ENCODE measurements at regions not wholly inside any gene's neighbourhood (a gene's known extent, or its start where the extent isn't known, plus 50 kb on each side); places are given as distances from the start of the nearest gene placed in this dataset.

DNA sequence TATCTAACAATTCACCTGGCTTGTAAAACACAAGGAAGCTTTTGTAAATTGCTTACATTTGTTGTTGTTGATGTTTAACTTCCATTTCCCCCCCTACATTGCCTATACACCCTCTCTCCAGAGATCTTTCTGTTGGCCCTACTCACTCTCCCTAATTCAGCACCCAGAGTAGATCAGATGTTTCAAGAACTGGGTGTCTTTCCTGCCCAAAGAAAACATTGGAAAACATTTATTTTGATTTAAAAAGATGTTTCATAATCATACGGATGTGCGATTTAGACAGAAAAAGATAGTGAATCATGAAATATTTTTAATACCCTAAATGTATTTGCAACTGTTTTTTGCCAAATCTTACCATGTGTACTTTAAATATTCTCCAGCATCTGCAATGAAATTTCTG is 446.4 kb upstream of the RGS6 start:
- Histone ChIP-seq H3K4me3 (ENCODE audit: low read depth in 1 of 3, low read length in 3 of 3) (no peak overlapping the region), H3K9ac (ENCODE audit: low read depth in 1 of 2, low read length in 2 of 2) (no peak overlapping the region), H3K27ac (ENCODE audit: low read depth in 1 of 2, low read length in 2 of 2) (no peak overlapping the region), H3K9me3 (ENCODE audit: control insufficient read depth in 4 of 4, low read length in 3 of 4) (no peaks in the 10 kb centered on the region), H3K36me3 (ENCODE audit: control insufficient read depth in 4 of 4, insufficient read depth in 3 of 4, low read depth in 1 of 4, low read length in 3 of 4) (no peaks in the 10 kb centered on the region), H3K4me1 (ENCODE audit: control insufficient read depth in 4 of 4, insufficient read depth in 4 of 4, low read length in 3 of 4) (no peaks in the 10 kb centered on the region), H3K27me3 (ENCODE audit: control insufficient read depth in 4 of 4, insufficient read depth in 4 of 4, low read length in 3 of 4) (no peaks in the 10 kb centered on the region)
- 97% methylated on average over 2 of the region's 2 CpGs for WGBS
- no peak for DNase-seq (ENCODE audit: low spot score)
- no peak for TF ChIP-seq YY1 (IDR thresholded peaks at IDR 0.05)
- no peak for TF ChIP-seq RXRA (IDR thresholded peaks at IDR 0.05)
- no peak for TF ChIP-seq FOXA1 (IDR thresholded peaks at IDR 0.05)
- TF ChIP-seq TAF1 (conservative IDR thresholded peaks at IDR 0.05) = no peak
- TF ChIP-seq, protein P1, sequence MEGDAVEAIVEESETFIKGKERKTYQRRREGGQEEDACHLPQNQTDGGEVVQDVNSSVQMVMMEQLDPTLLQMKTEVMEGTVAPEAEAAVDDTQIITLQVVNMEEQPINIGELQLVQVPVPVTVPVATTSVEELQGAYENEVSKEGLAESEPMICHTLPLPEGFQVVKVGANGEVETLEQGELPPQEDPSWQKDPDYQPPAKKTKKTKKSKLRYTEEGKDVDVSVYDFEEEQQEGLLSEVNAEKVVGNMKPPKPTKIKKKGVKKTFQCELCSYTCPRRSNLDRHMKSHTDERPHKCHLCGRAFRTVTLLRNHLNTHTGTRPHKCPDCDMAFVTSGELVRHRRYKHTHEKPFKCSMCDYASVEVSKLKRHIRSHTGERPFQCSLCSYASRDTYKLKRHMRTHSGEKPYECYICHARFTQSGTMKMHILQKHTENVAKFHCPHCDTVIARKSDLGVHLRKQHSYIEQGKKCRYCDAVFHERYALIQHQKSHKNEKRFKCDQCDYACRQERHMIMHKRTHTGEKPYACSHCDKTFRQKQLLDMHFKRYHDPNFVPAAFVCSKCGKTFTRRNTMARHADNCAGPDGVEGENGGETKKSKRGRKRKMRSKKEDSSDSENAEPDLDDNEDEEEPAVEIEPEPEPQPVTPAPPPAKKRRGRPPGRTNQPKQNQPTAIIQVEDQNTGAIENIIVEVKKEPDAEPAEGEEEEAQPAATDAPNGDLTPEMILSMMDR (IDR thresholded peaks at IDR 0.05; ENCODE audit: low read depth, low read length, missing input control) = no peak
- no peak for TF ChIP-seq HNF4A (conservative IDR thresholded peaks at IDR 0.05)
- no peak for TF ChIP-seq HNF4G (IDR thresholded peaks at IDR 0.05)
- TF ChIP-seq, protein P2, sequence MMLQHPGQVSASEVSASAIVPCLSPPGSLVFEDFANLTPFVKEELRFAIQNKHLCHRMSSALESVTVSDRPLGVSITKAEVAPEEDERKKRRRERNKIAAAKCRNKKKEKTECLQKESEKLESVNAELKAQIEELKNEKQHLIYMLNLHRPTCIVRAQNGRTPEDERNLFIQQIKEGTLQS (IDR thresholded peaks at IDR 0.05) = no peak
- TF ChIP-seq, protein P3, sequence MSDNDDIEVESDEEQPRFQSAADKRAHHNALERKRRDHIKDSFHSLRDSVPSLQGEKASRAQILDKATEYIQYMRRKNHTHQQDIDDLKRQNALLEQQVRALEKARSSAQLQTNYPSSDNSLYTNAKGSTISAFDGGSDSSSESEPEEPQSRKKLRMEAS (IDR thresholded peaks at IDR 0.05) = no peak
- no peak for TF ChIP-seq FOXA2 (IDR thresholded peaks at IDR 0.05)
- TF ChIP-seq SP1 (IDR thresholded peaks at IDR 0.05) = no peak
- TF ChIP-seq NR2F2 (IDR thresholded peaks at IDR 0.05) = no peak
- TF ChIP-seq, protein P4, sequence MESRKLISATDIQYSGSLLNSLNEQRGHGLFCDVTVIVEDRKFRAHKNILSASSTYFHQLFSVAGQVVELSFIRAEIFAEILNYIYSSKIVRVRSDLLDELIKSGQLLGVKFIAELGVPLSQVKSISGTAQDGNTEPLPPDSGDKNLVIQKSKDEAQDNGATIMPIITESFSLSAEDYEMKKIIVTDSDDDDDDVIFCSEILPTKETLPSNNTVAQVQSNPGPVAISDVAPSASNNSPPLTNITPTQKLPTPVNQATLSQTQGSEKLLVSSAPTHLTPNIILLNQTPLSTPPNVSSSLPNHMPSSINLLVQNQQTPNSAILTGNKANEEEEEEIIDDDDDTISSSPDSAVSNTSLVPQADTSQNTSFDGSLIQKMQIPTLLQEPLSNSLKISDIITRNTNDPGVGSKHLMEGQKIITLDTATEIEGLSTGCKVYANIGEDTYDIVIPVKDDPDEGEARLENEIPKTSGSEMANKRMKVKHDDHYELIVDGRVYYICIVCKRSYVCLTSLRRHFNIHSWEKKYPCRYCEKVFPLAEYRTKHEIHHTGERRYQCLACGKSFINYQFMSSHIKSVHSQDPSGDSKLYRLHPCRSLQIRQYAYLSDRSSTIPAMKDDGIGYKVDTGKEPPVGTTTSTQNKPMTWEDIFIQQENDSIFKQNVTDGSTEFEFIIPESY (IDR thresholded peaks at IDR 0.05) = no peak
- TF ChIP-seq EGR1 (IDR thresholded peaks at IDR 0.05; ENCODE audit: low read depth in 2 of 2) = no peak
- TF ChIP-seq GABPA (IDR thresholded peaks at IDR 0.05 in 1 of 2, conservative IDR thresholded peaks at IDR 0.05 in 1 of 2) = no peak
- TF ChIP-seq, protein P5, sequence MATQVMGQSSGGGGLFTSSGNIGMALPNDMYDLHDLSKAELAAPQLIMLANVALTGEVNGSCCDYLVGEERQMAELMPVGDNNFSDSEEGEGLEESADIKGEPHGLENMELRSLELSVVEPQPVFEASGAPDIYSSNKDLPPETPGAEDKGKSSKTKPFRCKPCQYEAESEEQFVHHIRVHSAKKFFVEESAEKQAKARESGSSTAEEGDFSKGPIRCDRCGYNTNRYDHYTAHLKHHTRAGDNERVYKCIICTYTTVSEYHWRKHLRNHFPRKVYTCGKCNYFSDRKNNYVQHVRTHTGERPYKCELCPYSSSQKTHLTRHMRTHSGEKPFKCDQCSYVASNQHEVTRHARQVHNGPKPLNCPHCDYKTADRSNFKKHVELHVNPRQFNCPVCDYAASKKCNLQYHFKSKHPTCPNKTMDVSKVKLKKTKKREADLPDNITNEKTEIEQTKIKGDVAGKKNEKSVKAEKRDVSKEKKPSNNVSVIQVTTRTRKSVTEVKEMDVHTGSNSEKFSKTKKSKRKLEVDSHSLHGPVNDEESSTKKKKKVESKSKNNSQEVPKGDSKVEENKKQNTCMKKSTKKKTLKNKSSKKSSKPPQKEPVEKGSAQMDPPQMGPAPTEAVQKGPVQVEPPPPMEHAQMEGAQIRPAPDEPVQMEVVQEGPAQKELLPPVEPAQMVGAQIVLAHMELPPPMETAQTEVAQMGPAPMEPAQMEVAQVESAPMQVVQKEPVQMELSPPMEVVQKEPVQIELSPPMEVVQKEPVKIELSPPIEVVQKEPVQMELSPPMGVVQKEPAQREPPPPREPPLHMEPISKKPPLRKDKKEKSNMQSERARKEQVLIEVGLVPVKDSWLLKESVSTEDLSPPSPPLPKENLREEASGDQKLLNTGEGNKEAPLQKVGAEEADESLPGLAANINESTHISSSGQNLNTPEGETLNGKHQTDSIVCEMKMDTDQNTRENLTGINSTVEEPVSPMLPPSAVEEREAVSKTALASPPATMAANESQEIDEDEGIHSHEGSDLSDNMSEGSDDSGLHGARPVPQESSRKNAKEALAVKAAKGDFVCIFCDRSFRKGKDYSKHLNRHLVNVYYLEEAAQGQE (IDR thresholded peaks at IDR 0.05) = no peak
- no peak for TF ChIP-seq RAD21 (IDR thresholded peaks at IDR 0.05)
- no peak for TF ChIP-seq JUND (IDR thresholded peaks at IDR 0.05)
